ENCODE measurements at regions not wholly inside any gene's neighbourhood (a gene's known extent, or its start where the extent isn't known, plus 50 kb on each side); places are given as distances from the start of the nearest gene placed in this dataset.

DNA sequence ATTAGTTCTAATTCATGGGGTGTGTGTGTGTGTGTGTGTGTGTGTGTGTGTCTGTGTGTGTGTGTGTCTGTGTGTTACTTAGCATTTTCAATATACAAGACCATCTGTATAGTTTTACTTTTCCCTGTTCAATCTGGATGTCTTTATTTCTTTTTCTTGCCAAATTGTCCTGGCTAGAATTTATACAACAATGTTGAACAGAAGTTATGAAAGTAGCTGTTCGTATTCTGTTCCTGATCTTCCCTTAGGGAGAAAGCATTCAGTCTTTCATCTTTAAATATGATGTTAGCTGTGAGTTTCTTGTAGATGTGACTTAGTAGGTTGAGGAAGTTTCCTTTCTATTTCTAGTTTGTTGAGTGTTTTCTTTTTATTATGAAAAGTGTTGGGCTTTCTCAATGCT is 101.0 kb upstream of the ADRA1D start (continued):
- TF ChIP-seq CHD7 (IDR thresholded peaks at IDR 0.05; ENCODE audit: insufficient replicate concordance, low read length): no peak
- no peak for TF ChIP-seq SAP30 (IDR thresholded peaks at IDR 0.05; ENCODE audit: insufficient read depth, insufficient replicate concordance, low read length)
- no peak for TF ChIP-seq SRF (IDR thresholded peaks at IDR 0.05; ENCODE audit: low read depth, low read length)
- TF ChIP-seq POLR2A (IDR thresholded peaks at IDR 0.05; ENCODE audit: control extremely low read depth in 1 of 2, low read depth in 2 of 2, low read length in 2 of 2): no peak
- no peak for TF ChIP-seq TEAD4 (IDR thresholded peaks at IDR 0.05; ENCODE audit: low read depth, low read length)
- TF ChIP-seq SIX5 (IDR thresholded peaks at IDR 0.05; ENCODE audit: low read depth, low read length): no peak
- TF ChIP-seq RNF2 (IDR thresholded peaks at IDR 0.05; ENCODE audit: borderline replicate concordance, low read depth, low read length, missing control alignments, poor library complexity, severe bottlenecking): no peak
- TF ChIP-seq, protein P1, sequence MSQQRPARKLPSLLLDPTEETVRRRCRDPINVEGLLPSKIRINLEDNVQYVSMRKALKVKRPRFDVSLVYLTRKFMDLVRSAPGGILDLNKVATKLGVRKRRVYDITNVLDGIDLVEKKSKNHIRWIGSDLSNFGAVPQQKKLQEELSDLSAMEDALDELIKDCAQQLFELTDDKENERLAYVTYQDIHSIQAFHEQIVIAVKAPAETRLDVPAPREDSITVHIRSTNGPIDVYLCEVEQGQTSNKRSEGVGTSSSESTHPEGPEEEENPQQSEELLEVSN (IDR thresholded peaks at IDR 0.05): no peak
- TF ChIP-seq CBX8 (IDR thresholded peaks at IDR 0.05; ENCODE audit: borderline replicate concordance, low read depth, low read length): no peak
- TF ChIP-seq, protein P2, sequence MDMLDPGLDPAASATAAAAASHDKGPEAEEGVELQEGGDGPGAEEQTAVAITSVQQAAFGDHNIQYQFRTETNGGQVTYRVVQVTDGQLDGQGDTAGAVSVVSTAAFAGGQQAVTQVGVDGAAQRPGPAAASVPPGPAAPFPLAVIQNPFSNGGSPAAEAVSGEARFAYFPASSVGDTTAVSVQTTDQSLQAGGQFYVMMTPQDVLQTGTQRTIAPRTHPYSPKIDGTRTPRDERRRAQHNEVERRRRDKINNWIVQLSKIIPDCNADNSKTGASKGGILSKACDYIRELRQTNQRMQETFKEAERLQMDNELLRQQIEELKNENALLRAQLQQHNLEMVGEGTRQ (IDR thresholded peaks at IDR 0.05; ENCODE audit: low read length): no peak

All from H1 (cell line).